HG03558 (cell line): ENCODE measurements at regions not wholly inside any gene's neighbourhood (a gene's known extent, or its start where the extent isn't known, plus 50 kb on each side); places are given as distances from the start of the nearest gene placed in this dataset.
"Not testable (repeated sequence)": the region's sequence is repeated elsewhere in the genome, so short reads cannot be mapped to it uniquely, and the experiment has no call there.

Experiments used
- ATAC-seq: cut with Tn5 transposase; IDR thresholded peaks from one replicate; pipeline ENCODE4 v1.9.1; 2021; ENCODE audit warnings: moderate number of reproducible peaks; ENCODE audit not compliant: unreplicated experiment; ENCODE audit errors: extremely low read depth

GRCh38 chr16:60852635-60853034 is 1183.6 kb downstream of the CDH8 start:
- no peak for ATAC-seq

- ATAC-seq = no peak
Measured at GRCh38 chr16:60821661-60822060, 1214.6 kb downstream of the CDH8 start.

GRCh38 chr16:60820361-60820760 is 1215.9 kb downstream of the CDH8 start:
- no peak for ATAC-seq

GRCh38 chr16:60818465-60818864 is 1217.8 kb downstream of the CDH8 start:
- ATAC-seq = no peak

- no peak for ATAC-seq
Measured at GRCh38 chr16:60816461-60816860, 1219.8 kb downstream of the CDH8 start.

GRCh38 chr16:60815865-60816264 is 1220.4 kb downstream of the CDH8 start:
- no peak for ATAC-seq

- ATAC-seq = no peak
Measured at GRCh38 chr16:60815033-60815432, 1221.2 kb downstream of the CDH8 start.

- no peak for ATAC-seq
Measured at GRCh38 chr16:60811657-60812056, 1224.6 kb downstream of the CDH8 start.

GRCh38 chr16:60811051-60811608 is 1225.1 kb downstream of the CDH8 start:
- ATAC-seq = no peak

- ATAC-seq = no peak
Measured at GRCh38 chr16:60810250-60810649, 1226.0 kb downstream of the CDH8 start.

GRCh38 chr16:60792437-60792836 is 1243.8 kb downstream of the CDH8 start:
- no peak for ATAC-seq

GRCh38 chr16:60788631-60789030 is 1247.6 kb downstream of the CDH8 start:
- no peak for ATAC-seq

- no peak for ATAC-seq
Measured at GRCh38 chr16:60776281-60776680, 1260.0 kb downstream of the CDH8 start.

GRCh38 chr16:60771138-60771537 is 1265.1 kb downstream of the CDH8 start:
- ATAC-seq = no peak

GRCh38 chr16:60770384-60770783 is 1265.9 kb downstream of the CDH8 start:
- ATAC-seq = not testable (repeated sequence)

- ATAC-seq = no peak
Measured at GRCh38 chr16:60763869-60764268, 1272.4 kb downstream of the CDH8 start.

- ATAC-seq = no peak
Measured at GRCh38 chr16:60755907-60756306, 1280.3 kb downstream of the CDH8 start.

- ATAC-seq = no peak
Measured at GRCh38 chr16:60748366-60748765, 1287.9 kb downstream of the CDH8 start.

GRCh38 chr16:60744198-60744597 is 1292.0 kb downstream of the CDH8 start:
- ATAC-seq = no peak

- no peak for ATAC-seq
Measured at GRCh38 chr16:60741810-60742209, 1294.4 kb downstream of the CDH8 start.

GRCh38 chr16:60739737-60740683 is 1296.2 kb downstream of the CDH8 start:
- ATAC-seq = no peak
